ENCODE measurements at regions not wholly inside any gene's neighbourhood (a gene's known extent, or its start where the extent isn't known, plus 50 kb on each side); places are given as distances from the start of the nearest gene placed in this dataset.
"Not testable (repeated sequence)": the region's sequence is repeated elsewhere in the genome, so short reads cannot be mapped to it uniquely, and the experiment has no call there.

DNA sequence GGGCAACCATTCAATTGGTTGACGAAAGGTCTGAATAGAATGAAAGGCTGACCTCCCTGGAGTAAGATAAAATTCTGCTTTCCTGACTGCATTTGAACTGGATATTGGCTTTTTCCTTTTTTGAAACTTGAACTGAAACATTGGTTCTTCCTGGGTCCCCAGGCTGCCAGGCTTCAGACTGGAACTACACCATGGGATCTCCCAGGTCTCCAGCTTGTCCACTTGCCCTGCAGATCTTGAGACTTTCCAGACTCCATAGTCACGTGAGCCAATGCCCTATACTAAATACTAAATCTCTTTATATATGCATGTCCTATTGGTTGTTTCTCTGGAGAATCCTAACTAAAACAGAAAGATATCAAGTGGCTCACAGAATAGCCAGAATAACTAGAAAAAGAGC lies 118.7 kb upstream of the KRR1 start:
- DNase-seq (ENCODE audit: extremely low read depth, low read depth, low spot score): no peak

DNA sequence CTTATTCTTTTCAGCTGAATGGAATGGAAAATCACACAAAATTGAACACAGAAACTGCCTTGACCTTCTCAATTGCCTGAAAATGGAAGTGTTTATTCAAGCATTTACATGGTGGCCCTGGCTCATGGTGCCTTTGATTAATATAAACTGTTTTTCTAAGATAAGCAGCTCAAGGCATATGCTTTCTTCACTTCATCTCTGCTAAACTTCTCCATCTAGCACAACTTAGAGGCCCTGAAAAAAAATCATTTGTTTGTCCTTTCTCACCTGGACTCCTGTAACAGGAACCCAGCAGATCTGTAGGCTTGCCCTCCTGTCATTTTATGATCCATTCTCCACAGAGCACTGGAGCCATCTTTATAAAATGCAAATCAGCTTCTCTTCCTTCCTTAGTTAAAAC lies 117.5 kb upstream of the KRR1 start:
- no peak for DNase-seq (ENCODE audit: extremely low read depth, low read depth, low spot score)

DNA sequence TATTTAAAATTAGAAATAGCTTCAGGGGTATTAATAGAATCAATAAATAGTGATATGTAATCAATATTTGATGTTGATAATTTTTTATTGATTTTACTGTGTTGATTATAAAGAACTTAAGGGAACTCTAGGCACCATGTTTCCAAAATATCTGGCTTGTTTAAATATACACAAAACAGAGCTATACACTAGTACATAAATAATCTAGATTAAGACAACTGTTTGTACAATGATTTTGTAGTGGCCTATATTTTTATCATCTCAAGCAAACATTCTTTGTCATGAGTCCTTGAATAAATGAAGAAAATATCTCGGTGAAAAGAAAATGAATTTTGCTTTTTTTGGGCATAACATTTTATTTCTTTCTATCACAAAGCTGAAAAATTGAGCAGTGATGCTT lies 117.1 kb upstream of the KRR1 start:
- DNase-seq (ENCODE audit: extremely low read depth, low read depth, low spot score): no peak

DNA sequence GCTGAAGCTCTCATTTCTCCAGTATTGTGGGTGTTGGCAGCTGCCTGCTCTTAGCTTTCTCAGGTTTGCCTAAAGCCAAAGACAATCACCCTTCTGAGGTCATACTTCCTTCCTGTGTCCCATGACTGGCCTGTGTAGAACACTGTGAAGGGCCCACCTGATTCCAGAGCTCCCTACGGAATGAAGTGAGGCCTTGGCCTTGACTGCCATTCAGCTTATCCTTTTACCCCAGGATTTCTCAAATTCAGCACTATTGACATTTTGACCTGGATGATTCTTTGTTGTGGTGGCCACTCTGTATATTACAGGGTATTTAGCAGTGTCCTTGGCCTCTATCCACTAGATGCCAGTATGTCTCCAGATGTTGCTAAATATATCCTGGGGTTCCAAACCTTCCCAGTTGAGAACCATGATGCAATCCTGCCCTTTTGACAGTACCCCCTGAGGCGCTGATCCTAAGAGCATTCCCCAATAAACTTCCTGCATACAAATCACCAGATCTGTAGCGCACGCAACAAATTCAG lies 112.3 kb upstream of the KRR1 start:
- DNase-seq (ENCODE audit: extremely low read depth, low read depth, low spot score): peak; percentile 42

DNA sequence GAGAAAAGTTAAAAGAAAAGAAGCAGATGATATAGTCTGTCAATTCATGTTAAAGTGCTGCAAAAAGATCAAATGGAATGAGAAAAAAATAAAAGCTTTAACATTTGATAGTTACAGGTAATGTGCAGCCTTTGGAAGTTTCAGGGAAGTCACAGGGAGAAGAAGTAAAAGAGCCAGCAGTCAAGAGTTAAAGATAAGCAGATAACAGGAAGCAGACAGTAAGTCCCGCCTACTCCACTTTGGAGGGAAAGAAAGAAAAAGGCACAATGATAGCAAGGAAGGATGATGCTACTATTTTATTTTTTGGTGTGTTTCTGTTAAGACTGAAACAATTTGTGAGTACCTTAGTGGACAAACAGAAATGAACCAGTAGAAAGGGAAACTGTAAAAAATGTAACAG lies 111.1 kb upstream of the KRR1 start:
- DNase-seq (ENCODE audit: extremely low read depth, low read depth, low spot score): no peak

DNA sequence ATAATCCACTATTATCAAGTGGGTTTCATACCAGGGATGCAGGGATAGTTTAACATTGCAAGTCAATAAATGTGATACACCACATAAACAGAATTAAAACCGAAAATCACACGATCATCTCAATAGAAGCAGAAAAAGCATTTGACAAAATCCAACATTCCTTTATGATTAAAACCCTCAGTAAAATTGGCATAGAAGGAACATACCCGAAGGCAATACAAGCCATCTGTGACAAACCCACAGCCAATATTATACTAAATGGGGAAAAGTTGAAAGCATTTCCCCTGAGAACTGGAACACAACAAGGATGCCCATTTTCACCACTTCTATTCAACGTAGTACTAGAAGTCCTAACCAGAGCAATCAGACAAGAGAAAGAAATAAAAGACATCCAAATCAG lies 103.0 kb upstream of the KRR1 start:
- not testable (repeated sequence) for DNase-seq (ENCODE audit: extremely low read depth, low read depth, low spot score)

DNA sequence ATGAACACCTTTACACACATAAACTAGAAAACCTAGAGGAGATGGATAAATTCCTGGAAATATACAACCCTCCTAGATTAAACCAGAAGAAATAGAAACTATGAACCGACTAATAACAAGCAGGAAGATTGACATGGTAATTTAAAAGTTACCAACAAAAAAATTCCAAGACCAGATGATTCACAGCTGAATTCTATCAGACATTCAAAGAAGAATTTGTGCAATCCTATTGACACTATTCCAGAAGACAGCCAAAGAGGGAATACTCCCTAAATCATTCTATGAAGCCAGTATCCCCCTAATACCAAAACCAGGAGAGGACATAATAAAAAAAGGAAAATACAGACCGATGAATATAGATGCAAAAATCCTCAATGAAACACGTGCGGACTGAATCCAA lies 102.6 kb upstream of the KRR1 start:
- DNase-seq (ENCODE audit: extremely low read depth, low read depth, low spot score): no peak

DNA sequence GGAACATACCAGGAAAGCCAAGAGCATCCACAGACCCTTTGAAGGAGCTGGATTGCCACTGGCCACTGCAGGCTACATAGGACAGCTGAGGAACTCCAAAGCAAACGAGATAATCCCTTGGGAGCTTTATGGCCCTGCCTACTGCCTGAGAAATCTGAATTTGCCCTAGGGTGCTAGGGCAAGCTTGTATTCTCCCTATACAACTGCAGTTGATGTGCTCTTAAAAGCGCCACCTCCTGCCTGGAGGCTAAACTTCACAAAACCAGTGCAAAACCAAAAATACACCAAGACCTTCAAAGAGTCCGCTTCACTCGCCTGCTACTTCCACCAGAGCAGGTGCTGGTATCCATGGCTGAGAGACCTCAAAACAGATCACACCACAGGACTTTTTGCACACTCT lies 99.6 kb upstream of the KRR1 start:
- no peak for DNase-seq (ENCODE audit: extremely low read depth, low read depth, low spot score)

DNA sequence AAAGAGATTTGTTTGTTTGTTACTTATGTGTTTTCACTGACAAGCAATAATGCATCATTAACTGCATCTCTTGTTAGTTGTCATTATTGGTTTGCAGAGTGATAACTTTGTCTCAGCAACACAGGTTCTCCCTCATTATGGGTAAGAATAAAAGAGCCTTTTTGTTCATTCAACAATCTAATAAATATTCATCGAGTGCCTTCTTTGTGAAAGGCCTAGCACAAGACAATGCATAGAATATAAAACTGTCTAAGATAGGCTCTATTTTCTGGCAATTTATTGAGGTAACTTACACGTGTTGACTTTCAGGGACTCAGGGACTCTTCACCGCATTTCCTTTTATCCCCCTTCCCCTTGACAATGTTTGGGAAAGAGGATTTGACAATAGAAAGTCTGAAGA lies 95.5 kb upstream of the KRR1 start:
- DNase-seq (ENCODE audit: extremely low read depth, low read depth, low spot score): no peak

DNA sequence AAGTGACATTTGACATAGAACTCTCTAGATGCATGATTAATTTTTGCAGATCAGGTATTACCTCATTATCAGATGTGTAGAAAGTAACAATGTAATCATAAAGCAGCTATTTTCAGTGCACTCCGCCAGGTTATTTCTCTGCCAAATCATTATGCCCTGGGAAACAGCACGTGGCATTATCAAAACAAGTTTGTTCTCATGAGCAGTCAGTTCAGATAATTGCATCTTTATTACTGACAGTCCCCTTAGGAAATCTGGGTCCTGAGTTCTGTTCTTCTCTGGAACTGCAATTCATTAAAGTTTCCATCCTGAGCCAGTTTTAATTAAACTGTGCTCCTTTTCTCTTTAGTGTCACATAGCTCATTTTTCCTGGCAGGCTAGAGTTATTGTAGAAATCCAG lies 94.7 kb upstream of the KRR1 start:
- no peak for DNase-seq (ENCODE audit: extremely low read depth, low read depth, low spot score)

DNA sequence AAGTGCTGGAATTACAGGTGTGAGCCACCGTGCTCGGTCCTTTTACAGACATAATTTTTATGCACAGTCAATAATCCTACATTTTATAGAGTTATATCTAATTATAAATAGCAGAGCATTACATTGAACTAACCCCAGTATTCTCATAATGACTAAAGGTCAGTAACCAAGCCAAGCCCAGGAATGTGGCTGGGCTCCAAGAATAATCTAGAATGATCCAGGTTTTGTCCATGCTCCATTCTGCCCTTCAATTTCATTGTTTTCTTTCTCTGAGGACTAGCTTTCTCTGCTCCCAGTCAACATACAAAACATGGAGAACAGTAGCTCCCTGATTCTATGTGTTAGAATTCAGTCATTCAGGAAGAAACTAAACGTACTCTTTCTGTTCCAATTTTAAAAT lies 92.1 kb upstream of the KRR1 start:
- no peak for DNase-seq (ENCODE audit: extremely low read depth, low read depth, low spot score)

DNA sequence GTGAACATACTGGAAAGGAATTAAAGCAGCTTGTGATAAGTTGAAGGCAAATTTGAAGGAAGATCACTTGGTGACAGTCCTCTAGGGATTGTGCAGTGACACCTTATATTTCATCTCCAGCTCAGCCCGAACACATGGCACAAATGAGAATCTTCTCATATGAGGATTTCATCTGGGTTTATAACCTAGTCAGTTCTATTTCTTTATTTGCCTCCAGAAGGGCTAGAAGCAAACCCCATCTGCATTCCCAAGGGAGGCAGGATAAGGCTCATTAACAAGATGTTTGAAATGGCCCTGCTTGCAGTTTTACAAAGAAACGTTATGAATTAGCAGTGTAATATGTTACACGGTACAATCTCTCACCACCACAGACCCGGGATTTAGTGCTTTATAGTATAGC lies 90.7 kb upstream of the KRR1 start:
- DNase-seq (ENCODE audit: extremely low read depth, low read depth, low spot score): no peak

DNA sequence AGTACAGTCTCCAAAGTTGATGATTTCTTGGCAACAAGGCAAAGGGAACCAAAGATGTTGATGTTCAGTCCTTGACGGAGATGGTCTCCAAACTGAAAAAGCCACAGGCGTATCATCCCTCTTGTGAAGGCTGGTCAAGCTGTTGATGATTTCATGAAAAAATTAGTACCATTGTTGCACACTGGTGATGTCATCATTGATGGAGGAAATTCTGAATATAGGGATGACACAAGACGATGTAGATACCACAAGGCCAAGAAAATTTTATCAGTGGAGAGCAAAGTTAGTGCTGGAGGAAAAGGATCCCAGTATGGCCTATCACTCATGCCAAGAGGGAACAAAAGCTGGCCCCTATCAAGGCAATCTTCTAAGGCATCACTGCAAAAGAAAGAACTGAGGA lies 88.7 kb upstream of the KRR1 start:
- DNase-seq (ENCODE audit: extremely low read depth, low read depth, low spot score): no peak

DNA sequence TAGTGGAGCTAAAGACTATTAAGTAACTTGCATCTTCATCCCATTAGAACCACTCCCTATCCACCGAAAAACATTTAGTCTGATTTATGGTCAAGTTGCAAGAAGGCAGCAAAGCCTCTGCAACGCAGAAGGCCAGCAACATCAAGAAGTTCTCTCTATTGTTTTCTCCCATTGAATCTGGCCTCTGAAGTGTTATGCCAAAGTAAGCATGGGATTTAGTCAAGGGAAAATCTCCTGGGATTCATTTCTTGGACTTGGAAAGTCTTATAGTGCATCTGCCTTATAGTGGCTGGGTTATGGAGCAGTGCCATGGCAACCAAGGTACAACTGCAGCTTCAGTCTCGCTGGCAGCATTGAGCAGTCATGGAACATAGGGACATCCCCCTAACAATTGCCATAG lies 87.7 kb upstream of the KRR1 start:
- DNase-seq (ENCODE audit: extremely low read depth, low read depth, low spot score): no peak

DNA sequence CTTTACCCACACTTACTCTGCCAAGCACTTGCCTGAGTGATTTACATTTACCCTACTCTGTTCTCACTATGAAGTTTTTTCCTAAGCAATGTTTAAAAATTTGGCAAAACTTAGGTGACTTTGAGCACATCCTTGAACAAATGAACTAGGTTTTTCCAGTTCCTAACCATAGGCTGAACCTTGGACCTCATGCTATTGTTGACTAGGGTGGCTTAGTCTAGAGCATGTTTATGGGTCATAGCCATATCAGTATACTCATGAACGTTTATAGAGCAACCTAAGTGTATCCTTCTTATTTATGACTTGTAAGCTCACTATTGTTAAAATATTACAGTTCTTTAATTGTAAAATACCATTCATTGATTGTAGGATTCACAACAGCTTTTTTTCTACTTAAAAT lies 85.0 kb upstream of the KRR1 start:
- DNase-seq (ENCODE audit: extremely low read depth, low read depth, low spot score): no peak

DNA sequence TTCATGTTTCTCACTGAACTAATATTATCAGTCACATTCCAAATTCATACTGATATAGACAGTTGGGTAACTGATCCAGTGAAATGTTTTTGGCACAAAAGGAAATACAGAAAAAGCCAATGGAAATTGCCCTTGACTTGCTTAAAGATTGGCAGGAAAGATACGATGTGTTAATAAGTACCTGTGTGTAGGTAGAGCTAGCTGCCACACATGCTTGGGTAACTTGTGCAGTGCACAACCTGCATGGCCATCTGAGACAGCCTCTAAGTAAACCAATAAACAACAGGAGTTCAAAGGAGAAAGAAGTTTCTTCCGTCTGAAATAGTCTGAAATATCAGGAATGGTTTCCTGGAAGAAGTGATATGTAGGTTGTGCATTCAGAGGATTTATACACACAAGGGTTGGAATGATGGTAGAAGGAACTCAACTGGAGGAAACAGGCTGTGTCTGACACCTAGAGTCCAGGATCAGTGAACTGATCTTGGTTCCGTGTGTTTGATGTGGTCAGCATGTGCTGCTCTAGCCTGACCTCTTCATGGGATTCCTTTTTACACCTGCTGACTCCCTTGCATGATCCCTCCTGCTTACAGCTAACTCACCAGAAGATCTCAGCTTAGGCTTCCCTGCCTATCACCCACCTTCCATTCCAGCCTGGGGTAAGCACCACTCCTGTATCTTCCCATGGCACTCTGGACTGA lies 81.4 kb upstream of the KRR1 start:
- DNase-seq (ENCODE audit: extremely low read depth, low read depth, low spot score): no peak

DNA sequence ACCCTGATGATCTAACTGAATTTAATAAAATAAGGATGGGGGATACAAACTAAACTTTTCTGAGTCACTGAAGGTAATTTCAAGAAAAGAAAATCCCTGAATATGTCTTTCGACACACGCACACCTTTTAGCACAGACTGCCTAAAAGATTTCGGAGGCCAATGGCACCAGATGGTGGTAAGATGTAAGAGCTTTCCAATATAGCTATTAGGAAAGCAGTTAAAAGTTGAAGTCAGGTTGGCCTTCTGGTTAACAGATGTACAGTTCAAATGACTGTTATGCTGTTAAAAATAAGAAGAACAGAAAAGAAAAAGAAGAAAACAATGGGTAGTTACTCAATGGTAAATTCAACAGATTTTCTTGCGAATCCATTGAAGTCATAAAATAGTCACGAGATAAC lies 80.7 kb upstream of the KRR1 start:
- DNase-seq (ENCODE audit: extremely low read depth, low read depth, low spot score): no peak

DNA sequence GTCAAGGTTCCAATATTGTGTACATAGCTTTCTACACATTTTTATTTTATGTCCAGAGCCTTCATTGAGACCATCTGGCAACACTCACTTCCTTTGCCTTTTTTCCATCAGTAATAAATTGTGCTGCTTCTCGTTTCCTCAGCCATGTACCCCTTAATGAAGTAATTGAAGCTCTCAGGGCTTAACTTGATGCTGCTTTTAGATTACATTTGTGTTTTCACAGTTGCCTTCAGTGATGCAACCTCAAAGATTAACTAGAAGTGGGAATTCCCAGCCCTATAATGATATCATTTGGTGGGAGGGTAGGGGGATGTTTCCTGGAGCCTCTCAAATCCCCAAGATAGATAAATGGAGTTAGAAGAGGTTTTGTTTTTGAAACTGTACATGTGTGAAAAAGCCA lies 80.2 kb upstream of the KRR1 start:
- DNase-seq (ENCODE audit: extremely low read depth, low read depth, low spot score): no peak

DNA sequence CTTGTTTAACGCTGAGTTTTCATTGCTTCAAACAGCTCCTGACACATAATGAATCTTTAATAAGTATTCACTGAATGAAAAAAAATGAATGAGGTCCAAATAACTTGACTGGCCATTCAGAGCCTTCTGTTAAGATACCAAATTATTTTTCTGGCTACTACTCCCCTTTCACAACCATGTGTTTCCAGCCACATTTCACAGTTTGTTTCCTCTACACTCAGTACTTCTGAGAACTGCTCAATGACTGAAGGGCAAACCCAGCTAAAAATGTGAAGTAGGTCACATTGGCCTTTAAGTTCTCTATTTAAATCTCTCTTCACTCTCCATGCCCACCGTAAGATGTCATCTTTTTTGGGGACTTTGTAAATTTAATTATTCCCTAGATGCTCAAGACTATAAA lies 78.4 kb upstream of the KRR1 start:
- no peak for DNase-seq (ENCODE audit: extremely low read depth, low read depth, low spot score)

DNA sequence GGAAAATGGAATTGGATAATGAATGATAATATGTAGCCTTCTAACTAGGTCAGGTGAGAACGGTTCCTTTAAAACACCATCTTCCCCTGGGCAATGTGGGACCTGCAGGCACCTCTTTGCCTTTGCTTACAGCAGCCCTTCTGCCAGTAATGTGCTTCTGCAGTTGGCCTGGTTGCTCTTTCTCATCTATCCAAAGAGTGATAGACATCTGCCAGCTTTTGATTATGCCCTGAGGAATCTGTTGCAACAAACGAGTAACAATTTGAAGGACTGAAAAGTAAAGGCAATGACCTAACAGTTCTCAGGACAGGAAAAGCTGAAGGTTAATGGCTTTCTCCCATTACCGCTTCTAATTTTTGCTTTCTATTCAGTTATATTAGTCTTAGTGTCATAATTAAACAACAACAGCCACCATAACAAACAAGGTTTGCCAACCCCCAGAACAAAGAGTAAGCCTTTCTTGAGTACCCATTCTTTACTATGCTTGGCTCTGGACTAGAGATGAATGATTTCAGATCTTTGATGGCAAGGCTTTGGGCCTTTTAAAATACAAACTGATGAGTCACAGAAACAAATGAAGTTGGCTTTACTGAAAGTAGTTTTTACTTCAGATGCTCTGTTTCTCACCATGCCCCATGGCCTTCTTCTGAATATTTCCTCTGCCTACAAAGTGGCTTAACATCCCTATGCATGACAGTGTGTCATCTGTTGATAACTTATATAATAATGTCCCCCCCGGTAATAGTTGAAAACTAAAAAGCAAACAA lies 76.1 kb upstream of the KRR1 start:
- DNase-seq (ENCODE audit: extremely low read depth, low read depth, low spot score): no peak

DNA sequence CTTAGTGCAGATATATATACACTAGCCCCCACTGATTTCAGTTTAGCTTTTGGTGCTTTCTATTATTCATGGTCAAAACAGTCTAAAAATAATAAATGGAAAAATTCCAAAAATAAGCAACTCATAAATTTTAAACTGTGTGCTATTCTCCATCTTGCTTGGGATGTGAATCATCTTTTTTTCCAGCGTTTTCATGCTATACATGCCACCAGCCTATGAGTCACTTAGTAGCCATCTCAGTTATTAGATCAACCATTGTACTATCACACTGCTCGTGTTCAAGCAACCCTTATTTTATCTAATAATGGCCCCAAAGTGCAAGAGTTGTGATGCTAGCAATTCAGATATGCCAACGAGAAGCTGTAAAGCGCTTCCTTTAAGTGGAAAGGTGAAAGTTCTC lies 73.9 kb upstream of the KRR1 start:
- DNase-seq (ENCODE audit: extremely low read depth, low read depth, low spot score): peak; percentile 42

DNA sequence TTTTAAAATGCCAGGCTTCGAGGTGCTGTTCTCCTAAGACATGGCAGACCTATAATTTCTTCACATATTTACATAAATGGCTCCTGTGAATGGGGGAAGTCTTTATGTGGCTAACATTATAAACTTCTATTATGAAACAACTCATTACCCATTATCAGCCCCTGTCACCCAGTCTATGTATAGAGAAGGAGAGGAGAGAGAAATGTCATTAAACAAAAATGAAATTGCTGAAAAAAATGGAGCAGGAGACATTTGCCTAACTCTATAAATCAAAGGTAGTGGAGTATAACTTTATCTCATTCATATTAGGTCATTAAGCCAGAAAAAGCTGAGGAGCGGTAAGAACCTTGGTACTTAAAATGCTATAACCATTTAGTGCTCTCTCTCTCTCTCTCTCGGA lies 71.9 kb upstream of the KRR1 start:
- DNase-seq (ENCODE audit: extremely low read depth, low read depth, low spot score): no peak

DNA sequence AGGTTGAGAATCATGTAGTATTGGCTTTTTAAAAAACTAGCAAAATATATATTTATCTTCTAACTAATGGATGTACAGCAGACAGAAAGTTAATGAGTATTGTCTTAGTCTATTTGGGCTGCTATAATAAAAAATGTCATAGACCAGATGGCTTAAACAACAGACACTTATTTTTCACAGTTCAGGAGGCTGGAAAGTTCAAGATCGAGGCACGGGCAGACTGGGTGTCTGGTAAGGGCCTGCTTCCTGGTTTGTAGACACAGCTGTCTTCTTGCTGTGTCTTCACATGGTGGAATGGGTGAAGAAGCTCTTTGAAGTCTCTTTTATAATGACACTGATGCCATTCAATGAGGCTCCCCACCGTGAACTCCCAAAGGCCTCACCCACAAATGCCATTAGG lies 70.1 kb upstream of the KRR1 start:
- DNase-seq (ENCODE audit: extremely low read depth, low read depth, low spot score): no peak
